GM23338 (cell line): ENCODE measurements at regions not wholly inside any gene's neighbourhood (a gene's known extent, or its start where the extent isn't known, plus 50 kb on each side); places are given as distances from the start of the nearest gene placed in this dataset.
A peak's percentile ranks its signal among the peaks of the same experiment; 100 is the strongest.

ENCODE experiments used
- ATAC-seq: fragments of 200-7000 bp; cut with Tn5 transposase; 3 replicates; pipeline ENCODE4 v1.9.1; 2020
- DNase-seq: peaks from one replicate; pipeline ENCODE4 v3.0.0-alpha.2; 2015; ENCODE audit warnings: low spot score
- H2AFZ ChIP-seq: fragments of 200-600 bp; sonication (generic); 2 replicates; pipeline ENCODE4 v1.8.0; 2016; ENCODE audit warnings: antibody characterized with exemption, mild to moderate bottlenecking, moderate library complexity
- H3F3A ChIP-seq: fragments of 200-600 bp; sonication (generic); replicated peaks from 2 replicates; pipeline ENCODE4 v1.8.0; 2017; ENCODE audit warnings: antibody characterized with exemption, mixed run types, low read depth
- H3K27ac ChIP-seq: fragments of 200-600 bp; sonication (generic); 2 replicates; pipeline ENCODE4 v1.6.1; 2016; ENCODE audit warnings: low read depth
- H3K27me3 ChIP-seq: fragments of 200-600 bp; sonication (generic); 2 replicates; pipeline ENCODE4 v1.8.0; 2016; ENCODE audit warnings: mild to moderate bottlenecking, mixed run types, moderate library complexity; ENCODE audit not compliant: insufficient read depth
- H3K36me3 ChIP-seq: fragments of 200-600 bp; sonication (generic); 2 replicates; pipeline ENCODE4 v1.8.0; 2016; ENCODE audit warnings: mild to moderate bottlenecking; ENCODE audit not compliant: insufficient read depth
- H3K4me1 ChIP-seq: fragments of 200-600 bp; sonication (generic); 2 replicates; pipeline ENCODE4 v1.8.0; 2016; ENCODE audit warnings: mild to moderate bottlenecking, moderate library complexity; ENCODE audit not compliant: insufficient read depth
- H3K4me2 ChIP-seq: fragments of 200-600 bp; sonication (generic); 2 replicates; pipeline ENCODE4 v1.7.1; 2017; ENCODE audit warnings: mixed run types
- H3K4me3 ChIP-seq: fragments of 200-600 bp; sonication (generic); 2 replicates; pipeline ENCODE4 v1.6.1; 2016; ENCODE audit warnings: mixed run types
- H3K79me2 ChIP-seq: fragments of 200-600 bp; sonication (generic); replicated peaks from 2 replicates; pipeline ENCODE4 v1.8.0; 2017; ENCODE audit warnings: mild to moderate bottlenecking; ENCODE audit not compliant: insufficient read depth
- H3K9me2 ChIP-seq: fragments of 200-600 bp; sonication (generic); 2 replicates; pipeline ENCODE4 v1.8.0; 2017; ENCODE audit not compliant: insufficient read depth
- H4K20me1 ChIP-seq: fragments of 200-600 bp; sonication (generic); replicated peaks from 2 replicates; pipeline ENCODE4 v1.8.0; 2017; ENCODE audit warnings: mild to moderate bottlenecking; ENCODE audit not compliant: insufficient read depth
- H3K27ac Mint-ChIP-seq: 2 replicates; pipeline ENCODE4 v1.8.0; 2020; ENCODE audit warnings: inconsistent platforms, mild to moderate bottlenecking, moderate library complexity, mixed read lengths
- H3K27me3 Mint-ChIP-seq: 3 replicates; pipeline ENCODE4 v1.8.0; 2022; ENCODE audit warnings: low read depth, mild to moderate bottlenecking, moderate library complexity, mixed read lengths, inconsistent platforms; ENCODE audit not compliant: insufficient read depth, poor library complexity
- H3K36me3 Mint-ChIP-seq: 3 replicates; pipeline ENCODE4 v1.8.0; 2021; ENCODE audit warnings: low read depth, mild to moderate bottlenecking, inconsistent platforms, moderate library complexity, mixed read lengths
- H3K4me1 Mint-ChIP-seq: 3 replicates; pipeline ENCODE4 v1.8.0; 2020; ENCODE audit warnings: mild to moderate bottlenecking, inconsistent platforms, mixed read lengths
- H3K4me3 Mint-ChIP-seq: 3 replicates; pipeline ENCODE4 v1.8.0; 2021; ENCODE audit warnings: moderate library complexity, mild to moderate bottlenecking, inconsistent platforms, mixed read lengths
- H3K9me3 Mint-ChIP-seq: 3 replicates; pipeline ENCODE4 v1.8.0; 2020; ENCODE audit warnings: moderate library complexity, mild to moderate bottlenecking, inconsistent platforms, mixed read lengths
- CREB1 ChIP-seq: fragments of 250-450 bp; sonication (Bioruptor Pico); IDR thresholded peaks from 2 replicates; pipeline ENCODE4 v1.5.0; 2020; ENCODE audit warnings: low read depth, mild to moderate bottlenecking, moderate library complexity
- ETS1 ChIP-seq: IDR thresholded peaks from 2 replicates; pipeline ENCODE4 v1.6.1; 2016; ENCODE audit warnings: antibody characterized with exemption
- EZH2 ChIP-seq: fragments of 200-600 bp; sonication (generic); IDR thresholded peaks from one replicate; pipeline ENCODE4 v1.8.0; 2017; ENCODE audit warnings: antibody characterized with exemption, mild to moderate bottlenecking, low read depth; ENCODE audit not compliant: unreplicated experiment
- EZH2phosphoT487 ChIP-seq: fragments of 200-600 bp; sonication (generic); IDR thresholded peaks from one replicate; pipeline ENCODE4 v1.8.1; 2018; ENCODE audit warnings: antibody characterized with exemption; ENCODE audit not compliant: unreplicated experiment
- JUNB ChIP-seq: IDR thresholded peaks from one replicate; pipeline ENCODE4 v1.6.1; 2016; ENCODE audit warnings: antibody characterized with exemption; ENCODE audit not compliant: unreplicated experiment
- NANOG ChIP-seq: IDR thresholded peaks from 2 replicates; pipeline ENCODE4 v1.6.1; 2016; ENCODE audit warnings: antibody characterized with exemption, borderline replicate concordance
- POLR2AphosphoS5 ChIP-seq: IDR thresholded peaks from 2 replicates; pipeline ENCODE4 v1.6.1; 2016; ENCODE audit warnings: antibody characterized with exemption, low read depth
- STAT1 ChIP-seq: IDR thresholded peaks from one replicate; pipeline ENCODE4 v1.6.1; 2016; ENCODE audit warnings: antibody characterized with exemption; ENCODE audit not compliant: unreplicated experiment
- ZNF114 ChIP-seq: fragments of 250-450 bp; sonication (Bioruptor Pico); IDR thresholded peaks from 2 replicates; pipeline ENCODE4 v1.5.0; 2020; ENCODE audit warnings: mild to moderate bottlenecking, moderate library complexity
- ZNF331 ChIP-seq: fragments of 250-450 bp; sonication (Bioruptor Pico); IDR thresholded peaks from 2 replicates; pipeline ENCODE4 v1.5.0; 2020; ENCODE audit warnings: low read depth, mild to moderate bottlenecking, moderate library complexity
- TF ChIP-seq, protein P1 (sequence below): IDR thresholded peaks from one replicate; pipeline ENCODE4 v1.6.1; 2018; ENCODE audit warnings: antibody characterized with exemption; ENCODE audit not compliant: unreplicated experiment
- TF ChIP-seq, protein P2 (sequence below), 2 experiments: fragments of 200-600 bp in 1 of 2; sonication (generic) in 1 of 2; conservative IDR thresholded peaks; 2 replicates each; pipeline versions ENCODE4 v1.5.1 to v1.6.1; 2016 to 2017; ENCODE audit warnings: antibody characterized with exemption in 2 of 2, low read depth in 2 of 2, mild to moderate bottlenecking in 2 of 2, moderate library complexity in 1 of 2
- TF ChIP-seq, protein P3 (sequence below): fragments of 250-450 bp; sonication (Bioruptor Pico); IDR thresholded peaks from 2 replicates; pipeline ENCODE4 v1.5.0; 2020; ENCODE audit warnings: mild to moderate bottlenecking, moderate library complexity

- Histone ChIP-seq H3F3A (no peaks in the 10 kb centered on the region), H4K20me1 (no peaks in the 10 kb centered on the region), H3K27me3 (no peaks in the 10 kb centered on the region), H3K4me2 (no peak overlapping the region), H3K36me3 (no peaks in the 10 kb centered on the region), H3K9me2 (peaks cover 6% of the 10 kb centered on the region), H3K4me1 (peaks cover 7% of the 10 kb centered on the region; the same call in 1 of the 2 replicates), H3K79me2 (no peaks in the 10 kb centered on the region), H2AFZ (peak overlapping the region; percentile 96), H3K4me3 (no peak overlapping the region), H3K27ac (no peak overlapping the region)
- H3K4me3 Mint-ChIP-seq = no peak overlapping the region
- H3K9me3 Mint-ChIP-seq = peaks cover 3% of the 10 kb centered on the region; the same call in 2 of the 3 replicates
- H3K4me1 Mint-ChIP-seq = peaks cover 18% of the 10 kb centered on the region
- peak overlapping the region; percentile 69 for H3K27ac Mint-ChIP-seq
- 0 out of 3 replicates have a peak, but pooled peaks cover 3% of the 10 kb centered on the region for H3K36me3 Mint-ChIP-seq
- DNase-seq (no peak), ATAC-seq (peak; percentile 21; the same call in 2 of the 3 replicates)
- H3K27me3 Mint-ChIP-seq = peaks cover 8% of the 10 kb centered on the region
- TF ChIP-seq JUNB (no peak), POLR2AphosphoS5 (no peak), ZNF331 (no peak), EZH2phosphoT487 (no peak), NANOG (no peak), ETS1 (no peak), STAT1 (no peak), EZH2 (no peak), ZNF114 (CRISPR knock-in tag) (no peak), CREB1 (CRISPR knock-in tag) (no peak)
- TF ChIP-seq, protein P1, sequence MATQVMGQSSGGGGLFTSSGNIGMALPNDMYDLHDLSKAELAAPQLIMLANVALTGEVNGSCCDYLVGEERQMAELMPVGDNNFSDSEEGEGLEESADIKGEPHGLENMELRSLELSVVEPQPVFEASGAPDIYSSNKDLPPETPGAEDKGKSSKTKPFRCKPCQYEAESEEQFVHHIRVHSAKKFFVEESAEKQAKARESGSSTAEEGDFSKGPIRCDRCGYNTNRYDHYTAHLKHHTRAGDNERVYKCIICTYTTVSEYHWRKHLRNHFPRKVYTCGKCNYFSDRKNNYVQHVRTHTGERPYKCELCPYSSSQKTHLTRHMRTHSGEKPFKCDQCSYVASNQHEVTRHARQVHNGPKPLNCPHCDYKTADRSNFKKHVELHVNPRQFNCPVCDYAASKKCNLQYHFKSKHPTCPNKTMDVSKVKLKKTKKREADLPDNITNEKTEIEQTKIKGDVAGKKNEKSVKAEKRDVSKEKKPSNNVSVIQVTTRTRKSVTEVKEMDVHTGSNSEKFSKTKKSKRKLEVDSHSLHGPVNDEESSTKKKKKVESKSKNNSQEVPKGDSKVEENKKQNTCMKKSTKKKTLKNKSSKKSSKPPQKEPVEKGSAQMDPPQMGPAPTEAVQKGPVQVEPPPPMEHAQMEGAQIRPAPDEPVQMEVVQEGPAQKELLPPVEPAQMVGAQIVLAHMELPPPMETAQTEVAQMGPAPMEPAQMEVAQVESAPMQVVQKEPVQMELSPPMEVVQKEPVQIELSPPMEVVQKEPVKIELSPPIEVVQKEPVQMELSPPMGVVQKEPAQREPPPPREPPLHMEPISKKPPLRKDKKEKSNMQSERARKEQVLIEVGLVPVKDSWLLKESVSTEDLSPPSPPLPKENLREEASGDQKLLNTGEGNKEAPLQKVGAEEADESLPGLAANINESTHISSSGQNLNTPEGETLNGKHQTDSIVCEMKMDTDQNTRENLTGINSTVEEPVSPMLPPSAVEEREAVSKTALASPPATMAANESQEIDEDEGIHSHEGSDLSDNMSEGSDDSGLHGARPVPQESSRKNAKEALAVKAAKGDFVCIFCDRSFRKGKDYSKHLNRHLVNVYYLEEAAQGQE = no peak
- TF ChIP-seq, protein P2, sequence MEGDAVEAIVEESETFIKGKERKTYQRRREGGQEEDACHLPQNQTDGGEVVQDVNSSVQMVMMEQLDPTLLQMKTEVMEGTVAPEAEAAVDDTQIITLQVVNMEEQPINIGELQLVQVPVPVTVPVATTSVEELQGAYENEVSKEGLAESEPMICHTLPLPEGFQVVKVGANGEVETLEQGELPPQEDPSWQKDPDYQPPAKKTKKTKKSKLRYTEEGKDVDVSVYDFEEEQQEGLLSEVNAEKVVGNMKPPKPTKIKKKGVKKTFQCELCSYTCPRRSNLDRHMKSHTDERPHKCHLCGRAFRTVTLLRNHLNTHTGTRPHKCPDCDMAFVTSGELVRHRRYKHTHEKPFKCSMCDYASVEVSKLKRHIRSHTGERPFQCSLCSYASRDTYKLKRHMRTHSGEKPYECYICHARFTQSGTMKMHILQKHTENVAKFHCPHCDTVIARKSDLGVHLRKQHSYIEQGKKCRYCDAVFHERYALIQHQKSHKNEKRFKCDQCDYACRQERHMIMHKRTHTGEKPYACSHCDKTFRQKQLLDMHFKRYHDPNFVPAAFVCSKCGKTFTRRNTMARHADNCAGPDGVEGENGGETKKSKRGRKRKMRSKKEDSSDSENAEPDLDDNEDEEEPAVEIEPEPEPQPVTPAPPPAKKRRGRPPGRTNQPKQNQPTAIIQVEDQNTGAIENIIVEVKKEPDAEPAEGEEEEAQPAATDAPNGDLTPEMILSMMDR (conservative IDR thresholded peaks at IDR 0.05; ENCODE audit: low read depth in 2 of 2) = no peak
- TF ChIP-seq, protein P3, sequence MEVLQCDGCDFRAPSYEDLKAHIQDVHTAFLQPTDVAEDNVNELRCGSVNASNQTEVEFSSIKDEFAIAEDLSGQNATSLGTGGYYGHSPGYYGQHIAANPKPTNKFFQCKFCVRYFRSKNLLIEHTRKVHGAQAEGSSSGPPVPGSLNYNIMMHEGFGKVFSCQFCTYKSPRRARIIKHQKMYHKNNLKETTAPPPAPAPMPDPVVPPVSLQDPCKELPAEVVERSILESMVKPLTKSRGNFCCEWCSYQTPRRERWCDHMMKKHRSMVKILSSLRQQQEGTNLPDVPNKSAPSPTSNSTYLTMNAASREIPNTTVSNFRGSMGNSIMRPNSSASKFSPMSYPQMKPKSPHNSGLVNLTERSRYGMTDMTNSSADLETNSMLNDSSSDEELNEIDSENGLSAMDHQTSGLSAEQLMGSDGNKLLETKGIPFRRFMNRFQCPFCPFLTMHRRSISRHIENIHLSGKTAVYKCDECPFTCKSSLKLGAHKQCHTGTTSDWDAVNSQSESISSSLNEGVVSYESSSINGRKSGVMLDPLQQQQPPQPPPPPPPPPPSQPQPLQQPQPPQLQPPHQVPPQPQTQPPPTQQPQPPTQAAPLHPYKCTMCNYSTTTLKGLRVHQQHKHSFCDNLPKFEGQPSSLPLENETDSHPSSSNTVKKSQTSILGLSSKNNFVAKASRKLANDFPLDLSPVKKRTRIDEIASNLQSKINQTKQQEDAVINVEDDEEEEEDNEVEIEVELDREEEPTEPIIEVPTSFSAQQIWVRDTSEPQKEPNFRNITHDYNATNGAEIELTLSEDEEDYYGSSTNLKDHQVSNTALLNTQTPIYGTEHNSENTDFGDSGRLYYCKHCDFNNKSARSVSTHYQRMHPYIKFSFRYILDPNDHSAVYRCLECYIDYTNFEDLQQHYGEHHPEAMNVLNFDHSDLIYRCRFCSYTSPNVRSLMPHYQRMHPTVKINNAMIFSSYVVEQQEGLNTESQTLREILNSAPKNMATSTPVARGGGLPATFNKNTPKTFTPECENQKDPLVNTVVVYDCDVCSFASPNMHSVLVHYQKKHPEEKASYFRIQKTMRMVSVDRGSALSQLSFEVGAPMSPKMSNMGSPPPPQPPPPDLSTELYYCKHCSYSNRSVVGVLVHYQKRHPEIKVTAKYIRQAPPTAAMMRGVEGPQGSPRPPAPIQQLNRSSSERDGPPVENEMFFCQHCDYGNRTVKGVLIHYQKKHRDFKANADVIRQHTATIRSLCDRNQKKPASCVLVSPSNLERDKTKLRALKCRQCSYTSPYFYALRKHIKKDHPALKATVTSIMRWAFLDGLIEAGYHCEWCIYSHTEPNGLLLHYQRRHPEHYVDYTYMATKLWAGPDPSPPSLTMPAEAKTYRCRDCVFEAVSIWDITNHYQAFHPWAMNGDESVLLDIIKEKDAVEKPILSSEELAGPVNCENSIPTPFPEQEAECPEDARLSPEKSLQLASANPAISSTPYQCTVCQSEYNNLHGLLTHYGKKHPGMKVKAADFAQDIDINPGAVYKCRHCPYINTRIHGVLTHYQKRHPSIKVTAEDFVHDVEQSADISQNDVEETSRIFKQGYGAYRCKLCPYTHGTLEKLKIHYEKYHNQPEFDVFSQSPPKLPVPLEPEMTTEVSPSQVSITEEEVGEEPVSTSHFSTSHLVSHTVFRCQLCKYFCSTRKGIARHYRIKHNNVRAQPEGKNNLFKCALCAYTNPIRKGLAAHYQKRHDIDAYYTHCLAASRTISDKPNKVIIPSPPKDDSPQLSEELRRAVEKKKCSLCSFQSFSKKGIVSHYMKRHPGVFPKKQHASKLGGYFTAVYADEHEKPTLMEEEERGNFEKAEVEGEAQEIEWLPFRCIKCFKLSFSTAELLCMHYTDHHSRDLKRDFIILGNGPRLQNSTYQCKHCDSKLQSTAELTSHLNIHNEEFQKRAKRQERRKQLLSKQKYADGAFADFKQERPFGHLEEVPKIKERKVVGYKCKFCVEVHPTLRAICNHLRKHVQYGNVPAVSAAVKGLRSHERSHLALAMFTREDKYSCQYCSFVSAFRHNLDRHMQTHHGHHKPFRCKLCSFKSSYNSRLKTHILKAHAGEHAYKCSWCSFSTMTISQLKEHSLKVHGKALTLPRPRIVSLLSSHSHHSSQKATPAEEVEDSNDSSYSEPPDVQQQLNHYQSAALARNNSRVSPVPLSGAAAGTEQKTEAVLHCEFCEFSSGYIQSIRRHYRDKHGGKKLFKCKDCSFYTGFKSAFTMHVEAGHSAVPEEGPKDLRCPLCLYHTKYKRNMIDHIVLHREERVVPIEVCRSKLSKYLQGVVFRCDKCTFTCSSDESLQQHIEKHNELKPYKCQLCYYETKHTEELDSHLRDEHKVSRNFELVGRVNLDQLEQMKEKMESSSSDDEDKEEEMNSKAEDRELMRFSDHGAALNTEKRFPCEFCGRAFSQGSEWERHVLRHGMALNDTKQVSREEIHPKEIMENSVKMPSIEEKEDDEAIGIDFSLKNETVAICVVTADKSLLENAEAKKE (CRISPR knock-in tag) = no peak
These were observed 209.5 kb downstream of the TOMM20 start for GRCh38 chr1:234918961-234919761.
